SK-N-SH (cell line): ENCODE measurements at regions not wholly inside any gene's neighbourhood (a gene's known extent, or its start where the extent isn't known, plus 50 kb on each side); places are given as distances from the start of the nearest gene placed in this dataset.

Source experiments
- CTCF ChIA-PET: fragments of 300-600, 350-600 bp; formaldehyde crosslinking; extraction: SDS; loops from one replicate; lab custom pipeline; 2021; lab: Yijun Ruan, JAX
- POLR2A ChIA-PET: fragments of 350-600 bp; sonication (Branson Sonifier 250); formaldehyde crosslinking; extraction: SDS; loops from one replicate; lab custom pipeline; 2020; ENCODE audit warnings: antibody characterized with exemption, inconsistent platforms; lab: Yijun Ruan, JAX
- DNase-seq: peaks from one replicate; pipeline ENCODE4 v3.0.0; 2012
- H2AFZ ChIP-seq: fragments of 200-600 bp; sonication (generic); 2 replicates; pipeline ENCODE4 v1.8.1; 2016; ENCODE audit warnings: antibody characterized with exemption, mild to moderate bottlenecking, low read depth
- H3F3A ChIP-seq: fragments of 200-600 bp; sonication (generic); replicated peaks from 2 replicates; pipeline ENCODE3; 2016; ENCODE audit warnings: antibody characterized with exemption, mild to moderate bottlenecking; ENCODE audit not compliant: insufficient read depth
- H3K27ac ChIP-seq, 2 experiments: fragments of 200-500 bp in 1 of 2; fragments of 200-600 bp in 1 of 2; sonication (Bioruptor generic) in 1 of 2; sonication (generic), shearing (Covaris generic) in 1 of 2; 2 replicates each; pipeline versions ENCODE4 v1.5.1 to v1.6.1; 2014 to 2016; ENCODE audit warnings: low read depth in 2 of 2, inconsistent platforms in 1 of 2, low read length in 1 of 2, mild to moderate bottlenecking in 1 of 2, mixed read lengths in 1 of 2
- H3K27me3 ChIP-seq: fragments of 200-600 bp; sonication (generic), shearing (Covaris generic); 2 replicates; pipeline ENCODE4 v1.6.1; 2016; ENCODE audit warnings: mixed run types; ENCODE audit not compliant: insufficient read depth
- H3K36me3 ChIP-seq, 2 experiments: fragments of 200-500 bp in 1 of 2; fragments of 200-600 bp in 1 of 2; sonication (Bioruptor generic) in 1 of 2; sonication (generic) in 1 of 2; replicated peaks in 1 of 2; 2 replicates each; pipeline versions ENCODE3 to v1.5.1; 2014 to 2016; ENCODE audit warnings: low read length in 1 of 2, mild to moderate bottlenecking in 1 of 2; ENCODE audit not compliant: insufficient read depth in 2 of 2, control insufficient read depth in 1 of 2
- H3K4me1 ChIP-seq, 2 experiments: fragments of 200-500 bp in 1 of 2; fragments of 200-600 bp in 1 of 2; sonication (Bioruptor generic) in 1 of 2; sonication (generic), shearing (Covaris generic) in 1 of 2; 2 replicates each; pipeline versions ENCODE4 v1.5.1 to v1.6.1; 2014 to 2016; ENCODE audit warnings: low read depth in 1 of 2, low read length in 1 of 2, mixed run types in 1 of 2; ENCODE audit not compliant: insufficient read depth in 2 of 2, control insufficient read depth in 1 of 2
- H3K4me2 ChIP-seq: fragments of 200-600 bp; sonication (generic), shearing (Covaris generic); 2 replicates; pipeline ENCODE4 v1.6.1; 2017; ENCODE audit warnings: mixed run types
- H3K4me3 ChIP-seq, 2 experiments: fragments of 200-500 bp in 1 of 2; fragments of 200-600 bp in 1 of 2; sonication (Bioruptor generic) in 1 of 2; sonication (generic), shearing (Covaris generic) in 1 of 2; 2 replicates each; pipeline versions ENCODE4 v1.5.1 to v1.8.1; 2014 to 2016; ENCODE audit warnings: low read depth in 2 of 2, inconsistent platforms in 1 of 2, low read length in 1 of 2, mild to moderate bottlenecking in 1 of 2, mixed read lengths in 1 of 2, moderate library complexity in 1 of 2
- H3K79me2 ChIP-seq: fragments of 200-600 bp; sonication (generic); 2 replicates; pipeline ENCODE4 v1.8.1; 2017; ENCODE audit warnings: mild to moderate bottlenecking; ENCODE audit not compliant: insufficient read depth
- H3K9ac ChIP-seq: fragments of 200-600 bp; sonication (generic); 2 replicates; pipeline ENCODE4 v1.6.1; 2017; ENCODE audit warnings: mixed run types
- H3K9me2 ChIP-seq: fragments of 200-600 bp; sonication (generic); 2 replicates; pipeline ENCODE4 v1.6.1; 2017; ENCODE audit warnings: mixed run types
- H3K9me3 ChIP-seq: fragments of 200-600 bp; sonication (generic); 2 replicates; pipeline ENCODE4 v1.6.1; 2017; ENCODE audit warnings: mixed run types, mild to moderate bottlenecking, moderate library complexity
- H4K20me1 ChIP-seq: fragments of 200-600 bp; sonication (generic); 2 replicates; pipeline ENCODE4 v1.6.1; 2017; ENCODE audit warnings: mild to moderate bottlenecking, mixed run types; ENCODE audit not compliant: insufficient read depth
- CHD2 ChIP-seq: fragments of 150-350 bp; IDR thresholded peaks from 2 replicates; pipeline ENCODE4 v1.6.1; 2018; ENCODE audit warnings: low read length; ENCODE audit not compliant: partially characterized antibody
- GABPA ChIP-seq: IDR thresholded peaks from 2 replicates; pipeline ENCODE4 v1.4.0; 2012; ENCODE audit warnings: low read depth, mild to moderate bottlenecking
- RFX5 ChIP-seq: IDR thresholded peaks from 2 replicates; pipeline ENCODE4 v1.6.1; 2012; ENCODE audit warnings: mild to moderate bottlenecking, improper control_type of control experiment, low read length
- RXRA ChIP-seq: IDR thresholded peaks from 2 replicates; pipeline ENCODE4 v1.4.0; 2012; ENCODE audit warnings: low read depth, mild to moderate bottlenecking, borderline replicate concordance
- SIN3A ChIP-seq: IDR thresholded peaks from 2 replicates; pipeline ENCODE4 v1.6.1; 2012; ENCODE audit warnings: low read depth, mild to moderate bottlenecking, low read length, moderate library complexity, borderline replicate concordance
- SMC3 ChIP-seq: IDR thresholded peaks from 2 replicates; pipeline ENCODE4 v1.6.1; 2012; ENCODE audit warnings: low read depth, low read length, improper control_type of control experiment
- TEAD4 ChIP-seq: IDR thresholded peaks from 2 replicates; pipeline ENCODE4 v1.4.0; 2012; ENCODE audit warnings: mild to moderate bottlenecking, borderline replicate concordance; ENCODE audit not compliant: insufficient read depth
- WGBS: methylation state at CpG from one replicate; pipeline ENCODE4 v1.1.6; 2017; ENCODE audit warnings: low lambda C conversion rate; 5-methylcytosine and 5-hydroxymethylcytosine counted together
- TF ChIP-seq, protein P1 (sequence below): IDR thresholded peaks from 2 replicates; pipeline ENCODE4 v1.4.0; 2012; ENCODE audit warnings: low read depth, borderline replicate concordance
- TF ChIP-seq, protein P2 (sequence below): fragments of 150-350 bp; IDR thresholded peaks from 2 replicates; pipeline ENCODE4 v1.6.1; 2016; ENCODE audit warnings: mild to moderate bottlenecking, low read depth, low read length
- TF ChIP-seq, protein P3 (sequence below): fragments of 150-350 bp; IDR thresholded peaks from 2 replicates; pipeline ENCODE4 v1.6.1; 2017; ENCODE audit warnings: antibody characterized with exemption, low read length, low read depth, borderline replicate concordance

DNA sequence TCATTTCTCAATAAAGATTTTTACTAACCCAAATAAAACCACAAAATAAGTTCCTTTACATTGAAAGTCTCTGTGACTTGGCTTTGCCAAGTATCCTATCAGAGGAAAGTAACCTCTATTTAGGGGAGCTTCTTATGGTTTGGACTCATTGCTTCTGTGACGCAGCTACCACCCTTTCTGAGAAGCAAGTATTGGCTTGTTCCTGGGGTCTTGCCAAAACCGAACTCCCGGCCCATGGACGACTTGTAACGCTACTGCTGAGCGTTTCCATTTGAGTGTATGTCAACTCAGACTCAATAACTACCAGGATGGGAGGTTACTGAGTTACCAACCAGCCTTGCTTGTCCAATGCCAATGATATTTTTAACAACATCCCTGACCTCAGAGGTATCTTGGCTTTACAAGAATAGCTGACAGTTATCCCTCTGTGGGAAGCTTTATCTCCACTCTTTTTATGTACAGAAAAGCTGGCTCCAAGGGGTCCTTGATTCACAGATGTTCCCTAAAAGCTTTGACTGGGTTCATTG is 911.9 kb downstream of the TTLL7 start:
- Histone ChIP-seq H3K4me2 (no peak overlapping the region), H2AFZ (no peak overlapping the region), H3K9me3 (no peaks in the 10 kb centered on the region), H3K27ac (no peak overlapping the region), H4K20me1 (no peaks in the 10 kb centered on the region), H3F3A (no peaks in the 10 kb centered on the region), H3K36me3 (no peaks in the 10 kb centered on the region), H3K4me3 (no peak overlapping the region), H3K27me3 (no peaks in the 10 kb centered on the region), H3K4me1 (no peaks in the 10 kb centered on the region), H3K9ac (no peak overlapping the region), H3K9me2 (no peaks in the 10 kb centered on the region), H3K79me2 (no peaks in the 10 kb centered on the region)
- ChIA-PET CTCF (no interaction called here), POLR2A (no interaction called here)
- 63% methylated on average over 6 of the region's 6 CpGs for WGBS
- no peak for DNase-seq
- TF ChIP-seq RXRA (no peak), SMC3 (no peak)
- TF ChIP-seq, protein P1, sequence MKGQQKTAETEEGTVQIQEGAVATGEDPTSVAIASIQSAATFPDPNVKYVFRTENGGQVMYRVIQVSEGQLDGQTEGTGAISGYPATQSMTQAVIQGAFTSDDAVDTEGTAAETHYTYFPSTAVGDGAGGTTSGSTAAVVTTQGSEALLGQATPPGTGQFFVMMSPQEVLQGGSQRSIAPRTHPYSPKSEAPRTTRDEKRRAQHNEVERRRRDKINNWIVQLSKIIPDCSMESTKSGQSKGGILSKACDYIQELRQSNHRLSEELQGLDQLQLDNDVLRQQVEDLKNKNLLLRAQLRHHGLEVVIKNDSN = no peak
- TF ChIP-seq, protein P2, sequence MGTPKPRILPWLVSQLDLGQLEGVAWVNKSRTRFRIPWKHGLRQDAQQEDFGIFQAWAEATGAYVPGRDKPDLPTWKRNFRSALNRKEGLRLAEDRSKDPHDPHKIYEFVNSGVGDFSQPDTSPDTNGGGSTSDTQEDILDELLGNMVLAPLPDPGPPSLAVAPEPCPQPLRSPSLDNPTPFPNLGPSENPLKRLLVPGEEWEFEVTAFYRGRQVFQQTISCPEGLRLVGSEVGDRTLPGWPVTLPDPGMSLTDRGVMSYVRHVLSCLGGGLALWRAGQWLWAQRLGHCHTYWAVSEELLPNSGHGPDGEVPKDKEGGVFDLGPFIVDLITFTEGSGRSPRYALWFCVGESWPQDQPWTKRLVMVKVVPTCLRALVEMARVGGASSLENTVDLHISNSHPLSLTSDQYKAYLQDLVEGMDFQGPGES = no peak

DNA sequence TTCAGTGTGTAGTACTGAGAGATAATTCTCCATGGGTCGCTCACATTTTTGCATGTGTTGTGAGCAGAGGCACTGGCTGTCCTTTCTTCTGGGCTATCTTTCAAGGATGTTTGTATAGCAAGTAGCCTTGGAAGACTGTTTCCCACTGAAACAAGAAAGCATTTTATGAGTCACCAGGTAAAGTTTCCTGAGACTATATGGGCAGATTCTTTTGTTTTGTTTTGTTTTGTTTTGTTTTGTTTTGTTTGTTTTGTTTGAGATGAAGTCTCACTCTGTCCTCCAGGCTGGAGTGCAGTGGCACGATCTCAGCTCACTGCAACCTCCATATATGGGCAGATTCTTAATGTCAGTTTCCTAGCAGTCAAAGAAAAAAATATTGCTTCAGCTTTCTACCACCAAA is 912.6 kb downstream of the TTLL7 start:
- DNase-seq = no peak
- H3K4me1 ChIP-seq = no peaks in the 10 kb centered on the region
- ChIA-PET CTCF (no interaction called here), POLR2A (no interaction called here)
- H3K27me3 ChIP-seq = no peaks in the 10 kb centered on the region
- TF ChIP-seq SIN3A = no peak
- no peak for TF ChIP-seq TEAD4
- TF ChIP-seq GABPA = no peak
- TF ChIP-seq RFX5 = no peak
- no peak for TF ChIP-seq CHD2
- TF ChIP-seq, protein P3, sequence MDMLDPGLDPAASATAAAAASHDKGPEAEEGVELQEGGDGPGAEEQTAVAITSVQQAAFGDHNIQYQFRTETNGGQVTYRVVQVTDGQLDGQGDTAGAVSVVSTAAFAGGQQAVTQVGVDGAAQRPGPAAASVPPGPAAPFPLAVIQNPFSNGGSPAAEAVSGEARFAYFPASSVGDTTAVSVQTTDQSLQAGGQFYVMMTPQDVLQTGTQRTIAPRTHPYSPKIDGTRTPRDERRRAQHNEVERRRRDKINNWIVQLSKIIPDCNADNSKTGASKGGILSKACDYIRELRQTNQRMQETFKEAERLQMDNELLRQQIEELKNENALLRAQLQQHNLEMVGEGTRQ = no peak
- no peak overlapping the region for H3K4me2 ChIP-seq
- H2AFZ ChIP-seq = no peak overlapping the region
- no peak overlapping the region for H3K9ac ChIP-seq
- no peak overlapping the region for H3K4me3 ChIP-seq
- 35% methylated on average over 2 of the region's 2 CpGs for WGBS
- H3K27ac ChIP-seq = no peak overlapping the region
- no peaks in the 10 kb centered on the region for H3F3A ChIP-seq
- H3K36me3 ChIP-seq = no peaks in the 10 kb centered on the region
- no peaks in the 10 kb centered on the region for H3K9me3 ChIP-seq
- no peaks in the 10 kb centered on the region for H3K9me2 ChIP-seq
- no peaks in the 10 kb centered on the region for H3K79me2 ChIP-seq
- no peaks in the 10 kb centered on the region for H4K20me1 ChIP-seq
